ENCODE measurements at regions not wholly inside any gene's neighbourhood (a gene's known extent, or its start where the extent isn't known, plus 50 kb on each side); places are given as distances from the start of the nearest gene placed in this dataset.
"Not testable (repeated sequence)": the region's sequence is repeated elsewhere in the genome, so short reads cannot be mapped to it uniquely, and the experiment has no call there.

DNA sequence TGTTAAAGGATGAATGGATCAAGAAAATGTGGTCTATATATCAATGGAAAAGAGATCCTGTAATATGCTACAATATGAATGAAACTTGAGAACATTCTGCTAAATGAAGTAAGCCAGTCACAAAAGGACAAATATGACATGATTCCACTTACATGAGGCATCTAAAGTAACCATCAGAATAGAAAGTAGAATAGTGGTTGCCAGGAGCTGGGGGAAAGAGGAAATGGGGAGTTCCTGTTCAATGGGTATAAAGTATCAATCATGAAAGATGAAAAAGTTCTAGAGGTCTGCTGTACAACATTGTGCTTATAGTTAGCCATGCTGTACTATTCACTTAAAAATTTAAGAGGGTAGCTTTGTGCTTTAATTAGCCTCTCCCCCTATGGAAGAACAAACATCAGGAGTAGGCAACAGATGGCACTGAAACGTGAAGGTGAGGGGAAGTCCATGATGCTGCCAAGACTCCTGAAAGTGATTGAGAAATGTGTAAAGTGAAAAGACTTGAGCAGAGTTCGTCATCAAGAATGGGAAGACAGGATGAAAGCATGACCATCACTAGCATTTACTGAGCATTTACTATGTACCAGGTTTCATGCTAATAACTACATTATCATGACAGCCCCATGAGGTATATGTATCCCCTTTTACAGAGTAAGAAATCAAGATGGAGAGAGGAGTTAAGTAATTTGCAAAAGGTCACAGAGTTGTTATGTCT, 167.2 kb downstream of the CYB561 start:
- TF ChIP-seq CTCF (IDR thresholded peaks at IDR 0.05), result no peak
- H3K27ac ChIP-seq, result no peak overlapping the region
- H3K27me3 ChIP-seq, result no peaks in the 10 kb centered on the region
- no peaks in the 10 kb centered on the region for H3K9me3 ChIP-seq
- DNase-seq, result no peak
- no peak overlapping the region for H3K4me3 ChIP-seq
- no peaks in the 10 kb centered on the region for H3K36me3 ChIP-seq
- intact Hi-C loops (cut with DNase I; ENCODE audit: low total_unique reads), result no loop called here
- peaks cover 0 to 6% (median 0%) of the 10 kb centered on the region in 4 donors for H3K4me1 ChIP-seq

DNA sequence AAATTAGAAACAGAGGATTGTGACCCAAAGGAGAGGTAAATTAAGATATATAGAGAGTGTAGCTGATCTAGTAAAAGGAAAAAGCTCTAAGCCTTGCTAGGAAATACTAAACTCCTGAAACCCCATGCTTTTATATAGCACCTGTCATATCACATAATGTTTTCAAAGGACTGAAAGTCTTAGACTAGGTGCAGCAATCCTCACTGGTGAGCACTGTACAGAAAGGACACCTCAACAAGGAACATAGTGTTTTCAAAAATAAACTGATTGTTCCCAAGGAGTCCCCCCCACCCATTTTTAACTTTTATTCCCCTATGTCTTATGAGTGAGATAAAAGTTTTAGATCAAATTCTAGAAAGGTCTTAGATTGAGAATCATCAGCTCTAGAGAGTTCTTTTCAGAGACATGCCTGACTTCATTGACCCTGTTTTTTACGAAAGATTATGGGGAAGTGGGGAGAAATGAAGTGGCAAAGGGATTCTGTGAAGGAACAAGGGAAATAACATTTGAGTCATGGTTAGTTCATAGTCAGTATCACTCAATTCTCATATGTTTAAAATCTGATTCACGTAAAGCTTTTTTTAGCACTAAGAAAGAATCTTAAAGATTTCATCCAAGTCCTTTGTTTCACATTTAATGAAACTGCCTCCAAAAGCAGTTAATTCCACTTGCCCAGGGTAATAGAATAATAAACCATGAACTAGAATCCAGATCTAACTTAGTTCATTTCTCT, 166.4 kb downstream of the CYB561 start:
- no peaks in the 10 kb centered on the region for H3K9me3 ChIP-seq
- H3K27ac ChIP-seq, result no peak overlapping the region
- H3K4me3 ChIP-seq, result no peak overlapping the region
- intact Hi-C loops (cut with DNase I; ENCODE audit: low total_unique reads), result no loop called here
- no peaks in the 10 kb centered on the region for H3K4me1 ChIP-seq
- no peak for DNase-seq
- no peak for TF ChIP-seq CTCF (IDR thresholded peaks at IDR 0.05)
- no peaks in the 10 kb centered on the region for H3K27me3 ChIP-seq
- no peaks in the 10 kb centered on the region for H3K36me3 ChIP-seq

GRCh38 chr17:63282455-63282854, 163.7 kb downstream of the CYB561 start:
- Histone ChIP-seq H3K27ac (no peak overlapping the region), H3K27me3 (no peaks in the 10 kb centered on the region), H3K4me3 (no peak overlapping the region), H3K9me3 (peaks cover 0 to 17% (median 10%) of the 10 kb centered on the region in 3 donors), H3K36me3 (peaks cover 0 to 9% (median 0%) of the 10 kb centered on the region in 3 donors), H3K4me1 (no peaks in the 10 kb centered on the region)
- no peak for DNase-seq
- intact Hi-C loops (cut with DNase I; ENCODE audit: low total_unique reads), result no loop called here
- TF ChIP-seq CTCF (IDR thresholded peaks at IDR 0.05), result no peak

DNA sequence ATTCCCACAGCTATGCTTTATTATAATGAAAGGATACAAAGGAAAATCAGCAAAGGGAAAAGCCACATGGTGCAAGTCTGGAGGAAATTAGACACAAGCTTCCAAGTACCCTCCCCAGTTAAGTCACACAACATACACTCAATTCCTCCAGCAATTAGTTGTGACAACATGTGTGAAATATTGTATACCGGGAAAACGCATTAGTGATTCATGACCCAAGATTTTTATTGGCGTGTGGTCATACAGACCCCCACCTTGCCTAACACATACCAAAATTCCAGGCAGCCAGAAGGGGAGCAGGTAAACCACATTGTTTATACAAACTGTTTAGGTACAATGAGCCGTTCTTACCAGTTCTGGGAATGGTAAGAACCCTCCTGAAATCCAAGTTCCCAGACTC, 160.6 kb downstream of the CYB561 start:
- H3K4me1 ChIP-seq, result no peaks in the 10 kb centered on the region
- TF ChIP-seq CTCF (IDR thresholded peaks at IDR 0.05), result no peak
- H3K27me3 ChIP-seq, result no peaks in the 10 kb centered on the region
- H3K9me3 ChIP-seq, result peaks cover 0 to 17% (median 10%) of the 10 kb centered on the region in 3 donors
- intact Hi-C loops (cut with DNase I; ENCODE audit: low total_unique reads), result no loop called here
- no peak overlapping the region for H3K4me3 ChIP-seq
- H3K36me3 ChIP-seq, result peaks cover 0 to 9% (median 0%) of the 10 kb centered on the region in 3 donors
- no peak overlapping the region for H3K27ac ChIP-seq
- no peak for DNase-seq

DNA sequence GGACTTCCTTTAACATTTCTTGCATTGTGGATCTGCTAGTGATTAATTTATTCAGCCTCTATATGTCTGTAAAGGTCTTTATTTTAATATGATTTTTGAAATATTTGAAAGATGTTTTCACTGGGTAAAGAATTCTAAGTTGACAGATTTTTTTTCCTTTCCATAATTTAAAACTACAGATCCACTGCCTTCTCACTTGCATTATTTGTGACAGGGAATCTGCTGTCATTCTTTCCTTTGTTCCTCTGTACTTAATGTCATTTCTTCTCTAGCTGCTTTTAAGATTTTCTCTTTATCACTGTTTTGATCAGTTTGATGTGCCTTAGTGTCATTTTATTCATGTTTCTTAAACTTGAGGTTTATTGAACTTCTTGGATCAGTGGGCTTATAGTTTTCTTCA, 159.9 kb downstream of the CYB561 start:
- intact Hi-C loops (cut with DNase I; ENCODE audit: low total_unique reads), result no loop called here
- peaks cover 0 to 17% (median 10%) of the 10 kb centered on the region in 3 donors for H3K9me3 ChIP-seq
- no peaks in the 10 kb centered on the region for H3K4me1 ChIP-seq
- no peak for DNase-seq
- H3K36me3 ChIP-seq, result peaks cover 0 to 9% (median 0%) of the 10 kb centered on the region in 3 donors
- TF ChIP-seq CTCF (IDR thresholded peaks at IDR 0.05), result no peak
- no peak overlapping the region for H3K4me3 ChIP-seq
- no peak overlapping the region for H3K27ac ChIP-seq
- H3K27me3 ChIP-seq, result no peaks in the 10 kb centered on the region

GRCh38 chr17:63287006-63287405, 159.1 kb downstream of the CYB561 start:
- intact Hi-C loops (cut with DNase I; ENCODE audit: low total_unique reads); H3K27ac ChIP-seq; DNase-seq; H3K4me3 ChIP-seq; H3K4me1 ChIP-seq; H3K36me3 ChIP-seq; H3K27me3 ChIP-seq: not testable (repeated sequence)
- peaks cover 0 to 17% (median 10%) of the 10 kb centered on the region in 3 donors for H3K9me3 ChIP-seq

Data from tibial artery (tissue), 4 donors.